GM18498 (cell line): ENCODE measurements at regions not wholly inside any gene's neighbourhood (a gene's known extent, or its start where the extent isn't known, plus 50 kb on each side); places are given as distances from the start of the nearest gene placed in this dataset.
"Not testable (repeated sequence)": the region's sequence is repeated elsewhere in the genome, so short reads cannot be mapped to it uniquely, and the experiment has no call there.

Experiments
- ATAC-seq: cut with Tn5 transposase; IDR thresholded peaks from one replicate; pipeline ENCODE4 v1.9.1; 2021; ENCODE audit warnings: mild to moderate bottlenecking, moderate library complexity; ENCODE audit not compliant: unreplicated experiment

DNA sequence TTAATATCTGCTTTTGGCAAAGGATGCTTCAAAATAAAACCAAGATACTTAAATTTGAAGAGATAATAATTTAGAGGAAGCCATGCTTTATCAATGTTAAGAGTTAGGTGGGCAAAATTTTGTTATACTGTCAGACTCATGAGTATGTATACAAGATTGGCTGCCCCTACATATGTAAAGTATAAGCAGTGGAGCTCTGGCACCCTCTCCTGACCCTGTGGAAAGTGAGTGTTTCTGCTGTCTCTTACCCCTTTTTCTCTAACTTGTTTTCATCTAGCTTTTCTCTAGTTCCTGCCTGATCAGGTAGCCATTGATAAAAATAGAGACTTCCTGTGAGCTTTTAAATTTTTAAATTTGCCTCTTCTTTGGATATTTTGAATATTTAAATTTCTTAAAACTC, 710.9 kb upstream of the SPRY2 start:
- no peak for ATAC-seq

DNA sequence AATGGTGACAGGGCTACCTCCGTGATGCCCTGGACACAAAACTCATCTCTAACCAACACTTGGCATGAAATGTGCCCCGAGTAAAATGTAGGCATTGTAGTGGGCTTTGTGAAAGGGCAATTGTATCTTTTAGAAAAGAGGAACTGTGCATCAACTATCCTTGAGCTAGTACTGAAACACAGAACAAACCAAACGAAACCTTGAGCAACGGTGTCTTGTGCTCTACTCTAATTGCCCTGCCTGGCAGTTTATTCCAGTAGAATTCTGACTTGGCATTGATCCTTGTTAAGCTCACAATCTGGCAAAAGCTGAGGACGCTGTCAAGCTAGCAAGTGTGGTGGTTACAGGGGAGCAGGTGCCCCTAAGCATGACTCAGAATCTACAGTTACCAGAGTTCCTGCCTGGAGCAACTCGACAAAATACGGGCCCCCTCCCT, 707.1 kb upstream of the SPRY2 start:
- ATAC-seq = no peak

GRCh38 chr13:81041761-81042160, 700.8 kb upstream of the SPRY2 start:
- no peak for ATAC-seq

GRCh38 chr13:81031996-81032395, 691.1 kb upstream of the SPRY2 start:
- ATAC-seq = no peak

- no peak for ATAC-seq
Measured at GRCh38 chr13:81025091-81025490, 684.2 kb upstream of the SPRY2 start.

DNA sequence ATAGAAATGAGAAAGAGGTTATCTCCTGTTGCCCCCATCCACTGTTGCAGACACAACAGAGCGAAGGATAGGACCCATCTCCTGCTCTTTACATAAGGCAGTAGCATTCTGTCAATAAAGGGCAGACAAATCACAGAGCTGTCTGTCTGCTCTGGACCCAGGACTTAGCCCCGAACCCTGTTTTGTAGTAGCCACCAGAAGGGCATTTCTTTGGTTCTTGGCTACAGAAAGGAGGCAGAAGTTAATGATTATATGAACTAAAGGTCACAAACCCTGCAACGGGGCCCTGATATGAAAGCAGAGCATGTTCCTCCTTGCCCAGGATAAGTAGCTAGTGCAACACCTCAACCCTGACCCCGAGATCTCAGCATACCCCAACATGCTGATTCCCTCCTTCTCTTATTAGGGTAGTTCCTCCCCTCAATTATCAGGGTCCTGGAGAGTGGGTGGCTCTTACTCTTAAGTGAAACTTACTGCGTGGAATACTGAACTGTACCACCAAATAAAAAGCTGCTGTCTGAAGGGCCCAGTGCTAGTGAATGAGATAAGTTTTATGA, 680.4 kb upstream of the SPRY2 start:
- ATAC-seq = no peak

- no peak for ATAC-seq
Measured at GRCh38 chr13:81020010-81020409, 679.1 kb upstream of the SPRY2 start.

- ATAC-seq = no peak
Measured at GRCh38 chr13:81018936-81019335, 678.0 kb upstream of the SPRY2 start.

GRCh38 chr13:81017513-81018152, 676.7 kb upstream of the SPRY2 start:
- ATAC-seq = peak; percentile 70

- ATAC-seq = no peak
Measured at GRCh38 chr13:81012031-81012430, 671.1 kb upstream of the SPRY2 start.

GRCh38 chr13:81001828-81002385, 661.0 kb upstream of the SPRY2 start:
- ATAC-seq = no peak

- not testable (repeated sequence) for ATAC-seq
Measured at GRCh38 chr13:80998603-80999002, 657.7 kb upstream of the SPRY2 start.

GRCh38 chr13:80989747-80990146, 648.8 kb upstream of the SPRY2 start:
- no peak for ATAC-seq

- no peak for ATAC-seq
Measured at GRCh38 chr13:80989241-80989640, 648.3 kb upstream of the SPRY2 start.

- no peak for ATAC-seq
Measured at GRCh38 chr13:80988391-80989151, 647.6 kb upstream of the SPRY2 start.

GRCh38 chr13:80979035-80979641, 638.2 kb upstream of the SPRY2 start:
- ATAC-seq = peak; percentile 84

DNA sequence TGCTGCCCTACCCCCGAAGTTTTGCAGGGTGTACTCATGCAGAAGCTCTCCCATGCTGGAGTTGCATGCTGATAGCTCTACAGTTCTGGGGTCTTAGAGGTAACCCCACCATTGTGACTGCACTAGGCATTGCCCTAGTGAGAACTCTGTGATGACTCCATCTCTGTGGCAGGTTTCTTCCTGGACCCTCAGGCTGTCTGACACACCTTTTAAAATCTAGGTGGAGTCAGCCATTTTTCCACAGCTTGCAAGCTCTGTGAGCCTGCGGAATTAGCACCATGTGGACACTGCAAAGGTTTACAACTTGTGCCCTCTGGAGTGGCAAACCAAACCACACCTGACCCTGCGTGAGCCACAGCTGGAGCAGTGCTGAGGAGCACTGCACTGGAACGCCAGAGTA, 636.2 kb upstream of the SPRY2 start:
- no peak for ATAC-seq

- no peak for ATAC-seq
Measured at GRCh38 chr13:80975903-80976302, 635.0 kb upstream of the SPRY2 start.

DNA sequence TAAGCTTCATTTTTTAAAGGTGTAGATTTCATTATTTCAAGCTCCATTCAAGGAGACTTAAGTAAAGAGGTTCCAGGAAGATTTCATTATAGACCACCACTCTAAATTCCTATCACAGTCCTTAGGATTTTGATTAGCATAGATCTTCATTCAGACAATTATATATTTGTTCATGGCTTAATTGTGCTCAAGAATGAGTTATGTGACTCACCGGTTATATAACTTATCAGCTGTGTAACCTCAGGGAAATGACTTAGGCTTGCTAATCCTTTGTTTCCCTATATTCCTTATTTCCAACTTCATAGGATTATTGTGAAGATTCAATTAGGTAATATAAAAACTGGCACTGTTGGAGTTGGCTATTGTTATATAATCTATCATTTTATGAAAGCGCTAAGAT, 632.8 kb upstream of the SPRY2 start:
- no peak for ATAC-seq

GRCh38 chr13:80972857-80973478, 632.0 kb upstream of the SPRY2 start:
- no peak for ATAC-seq

DNA sequence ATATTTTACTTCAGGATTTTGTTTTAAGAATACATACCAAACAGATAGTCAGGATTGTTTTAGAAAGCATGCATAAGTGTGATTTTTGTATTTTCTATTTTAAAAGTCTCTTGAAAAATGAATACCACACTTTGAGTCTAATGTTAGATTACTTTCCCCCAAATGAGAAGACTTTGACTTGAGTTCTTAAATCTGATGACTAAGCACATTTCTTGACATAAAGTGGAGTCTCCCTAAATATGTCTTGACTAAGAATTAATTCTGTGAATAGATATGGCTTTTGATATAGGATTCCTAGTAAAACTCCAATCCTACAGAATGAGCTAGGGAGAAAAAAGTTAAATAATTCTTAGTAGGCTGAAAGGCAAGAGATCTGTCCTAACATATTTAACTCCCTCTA, 624.2 kb upstream of the SPRY2 start:
- ATAC-seq = no peak
